ENCODE measurements at regions not wholly inside any gene's neighbourhood (a gene's known extent, or its start where the extent isn't known, plus 50 kb on each side); places are given as distances from the start of the nearest gene placed in this dataset.

GRCh38 chr5:89471115-89471514 lies 588.1 kb upstream of the MEF2C start:
- Histone ChIP-seq H2AFZ (ENCODE audit: low read depth, low read length) (no peak overlapping the region), H3K27me3 (ENCODE audit: insufficient read depth, low read depth, low read length) (no peaks in the 10 kb centered on the region), H3K27ac (ENCODE audit: low read length) (no peak overlapping the region), H3K4me3 (ENCODE audit: low read length) (no peak overlapping the region), H3K79me2 (replicated peaks; ENCODE audit: insufficient read depth, low read length) (no peaks in the 10 kb centered on the region), H3F3A (ENCODE audit: insufficient read depth, low read length, poor library complexity, severe bottlenecking) (no peaks in the 10 kb centered on the region), H4K20me1 (ENCODE audit: insufficient read depth) (no peaks in the 10 kb centered on the region), H3K9ac (ENCODE audit: low read length) (no peak overlapping the region), H3K4me2 (ENCODE audit: low read length) (no peak overlapping the region), H3K9me3 (ENCODE audit: low read length) (no peaks in the 10 kb centered on the region), H3K9me2 (ENCODE audit: insufficient read depth, low read length) (no peaks in the 10 kb centered on the region), H3K36me3 (ENCODE audit: insufficient read depth, low read length) (no peaks in the 10 kb centered on the region)
- TF ChIP-seq REST (IDR thresholded peaks at IDR 0.05; ENCODE audit: borderline replicate concordance) (no peak), TAF1 (IDR thresholded peaks at IDR 0.05; ENCODE audit: low read depth) (no peak), CTCF (IDR thresholded peaks at IDR 0.05; ENCODE audit: poor library complexity, severe bottlenecking) (no peak), MXI1 (conservative IDR thresholded peaks at IDR 0.05; ENCODE audit: poor library complexity, severe bottlenecking) (no peak)

GRCh38 chr5:89470658-89471057 lies 587.7 kb upstream of the MEF2C start:
- Histone ChIP-seq H3F3A (ENCODE audit: insufficient read depth, low read length, poor library complexity, severe bottlenecking) (no peaks in the 10 kb centered on the region), H4K20me1 (ENCODE audit: insufficient read depth) (no peaks in the 10 kb centered on the region), H3K4me3 (ENCODE audit: low read length) (no peak overlapping the region), H2AFZ (ENCODE audit: low read depth, low read length) (no peak overlapping the region), H3K9ac (ENCODE audit: low read length) (no peak overlapping the region), H3K36me3 (ENCODE audit: insufficient read depth, low read length) (no peaks in the 10 kb centered on the region), H3K27me3 (ENCODE audit: insufficient read depth, low read depth, low read length) (no peaks in the 10 kb centered on the region), H3K27ac (ENCODE audit: low read length) (no peak overlapping the region), H3K79me2 (replicated peaks; ENCODE audit: insufficient read depth, low read length) (no peaks in the 10 kb centered on the region), H3K9me3 (ENCODE audit: low read length) (no peaks in the 10 kb centered on the region), H3K4me2 (ENCODE audit: low read length) (no peak overlapping the region), H3K9me2 (ENCODE audit: insufficient read depth, low read length) (no peaks in the 10 kb centered on the region)
- TF ChIP-seq EZH2 (IDR thresholded peaks at IDR 0.05; ENCODE audit: borderline replicate concordance, insufficient read depth, low read length, poor library complexity, severe bottlenecking) (no peak), RAD21 (conservative IDR thresholded peaks at IDR 0.05) (no peak), TAF1 (IDR thresholded peaks at IDR 0.05; ENCODE audit: low read depth) (no peak), MXI1 (conservative IDR thresholded peaks at IDR 0.05; ENCODE audit: poor library complexity, severe bottlenecking) (no peak), REST (IDR thresholded peaks at IDR 0.05; ENCODE audit: borderline replicate concordance) (no peak), POLR2AphosphoS5 (IDR thresholded peaks at IDR 0.05) (no peak), EP300 (conservative IDR thresholded peaks at IDR 0.05; ENCODE audit: poor library complexity, severe bottlenecking) (no peak), SMC3 (conservative IDR thresholded peaks at IDR 0.05; ENCODE audit: poor library complexity) (no peak), CTCF (IDR thresholded peaks at IDR 0.05; ENCODE audit: poor library complexity, severe bottlenecking) (no peak)

All from neural cell (in vitro differentiated cells).